ENCODE measurements at regions not wholly inside any gene's neighbourhood (a gene's known extent, or its start where the extent isn't known, plus 50 kb on each side); places are given as distances from the start of the nearest gene placed in this dataset.

DNA sequence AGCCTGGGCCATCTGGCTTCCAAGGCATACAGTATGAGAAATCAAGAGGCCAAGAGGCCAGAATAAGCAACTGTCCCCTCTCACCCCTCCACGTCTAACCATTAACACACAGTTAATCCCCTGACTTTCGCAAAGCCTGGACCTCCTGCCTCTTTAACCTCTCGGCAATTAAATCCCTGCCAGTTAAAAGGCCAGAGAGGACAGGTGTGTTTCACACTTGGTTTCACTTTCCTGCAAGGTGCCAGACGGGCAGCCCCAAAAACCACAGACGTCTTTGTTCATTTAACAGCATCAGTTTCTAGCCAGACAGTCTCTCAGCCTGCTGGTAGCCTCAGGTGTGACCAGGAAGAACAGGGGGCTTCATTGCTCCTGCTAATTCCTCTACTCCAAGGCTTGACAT, 91.1 kb upstream of the KIT start:
- no peak for TF ChIP-seq POLR2A (IDR thresholded peaks at IDR 0.05; ENCODE audit: low read length)
- TF ChIP-seq GATA1 (IDR thresholded peaks at IDR 0.05; ENCODE audit: low read depth, low read length) = no peak
